ENCODE measurements at regions not wholly inside any gene's neighbourhood (a gene's known extent, or its start where the extent isn't known, plus 50 kb on each side); places are given as distances from the start of the nearest gene placed in this dataset.

DNA sequence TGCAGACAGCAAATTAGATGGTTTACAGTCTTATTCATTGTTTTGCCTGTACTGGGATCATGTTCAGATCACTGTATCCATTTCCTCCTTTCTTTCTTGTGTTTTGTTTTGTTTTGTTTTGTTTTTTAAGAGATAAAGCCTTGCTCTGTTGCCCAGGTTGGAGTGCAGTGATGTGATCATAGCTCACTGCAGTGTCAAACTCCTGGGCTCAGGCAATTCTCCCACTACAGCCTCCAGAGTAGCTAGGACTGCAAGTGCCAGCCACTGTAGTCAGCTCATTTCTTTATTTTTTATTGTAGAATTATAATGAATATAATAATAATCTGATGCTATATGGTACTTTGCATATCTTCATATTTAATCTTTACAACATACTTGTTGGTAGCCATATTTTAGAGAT is 403.7 kb upstream of the B3GALT2 start:
- H3K4me3 ChIP-seq = no peak overlapping the region
- H3K9me3 ChIP-seq (ENCODE audit: low read depth) = no peaks in the 10 kb centered on the region
- DNase-seq (ENCODE audit: low spot score) = no peak
- no peaks in the 10 kb centered on the region for H3K36me3 ChIP-seq (replicated peaks; ENCODE audit: insufficient read depth, low read depth)
- H3K9me2 ChIP-seq (replicated peaks; ENCODE audit: insufficient read depth) = no peaks in the 10 kb centered on the region
- H3K4me1 ChIP-seq (ENCODE audit: insufficient read depth) = peaks cover 8% of the 10 kb centered on the region
- TF ChIP-seq EZH2 (IDR thresholded peaks at IDR 0.05; ENCODE audit: borderline replicate concordance) = no peak
- TF ChIP-seq, protein P1, sequence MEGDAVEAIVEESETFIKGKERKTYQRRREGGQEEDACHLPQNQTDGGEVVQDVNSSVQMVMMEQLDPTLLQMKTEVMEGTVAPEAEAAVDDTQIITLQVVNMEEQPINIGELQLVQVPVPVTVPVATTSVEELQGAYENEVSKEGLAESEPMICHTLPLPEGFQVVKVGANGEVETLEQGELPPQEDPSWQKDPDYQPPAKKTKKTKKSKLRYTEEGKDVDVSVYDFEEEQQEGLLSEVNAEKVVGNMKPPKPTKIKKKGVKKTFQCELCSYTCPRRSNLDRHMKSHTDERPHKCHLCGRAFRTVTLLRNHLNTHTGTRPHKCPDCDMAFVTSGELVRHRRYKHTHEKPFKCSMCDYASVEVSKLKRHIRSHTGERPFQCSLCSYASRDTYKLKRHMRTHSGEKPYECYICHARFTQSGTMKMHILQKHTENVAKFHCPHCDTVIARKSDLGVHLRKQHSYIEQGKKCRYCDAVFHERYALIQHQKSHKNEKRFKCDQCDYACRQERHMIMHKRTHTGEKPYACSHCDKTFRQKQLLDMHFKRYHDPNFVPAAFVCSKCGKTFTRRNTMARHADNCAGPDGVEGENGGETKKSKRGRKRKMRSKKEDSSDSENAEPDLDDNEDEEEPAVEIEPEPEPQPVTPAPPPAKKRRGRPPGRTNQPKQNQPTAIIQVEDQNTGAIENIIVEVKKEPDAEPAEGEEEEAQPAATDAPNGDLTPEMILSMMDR (IDR thresholded peaks at IDR 0.05; ENCODE audit: poor library complexity) = no peak
- TF ChIP-seq EZH2phosphoT487 (IDR thresholded peaks at IDR 0.05; ENCODE audit: low read depth, severe bottlenecking, unreplicated experiment) = no peak
- no peak overlapping the region for H3K4me2 ChIP-seq
- H3K79me2 ChIP-seq = no peaks in the 10 kb centered on the region
- H3K27ac ChIP-seq = no peak overlapping the region
- no peak overlapping the region for H2AFZ ChIP-seq
- no peaks in the 10 kb centered on the region for H3K27me3 ChIP-seq
- no peaks in the 10 kb centered on the region for H4K20me1 ChIP-seq (ENCODE audit: insufficient read depth, poor library complexity, severe bottlenecking)

DNA sequence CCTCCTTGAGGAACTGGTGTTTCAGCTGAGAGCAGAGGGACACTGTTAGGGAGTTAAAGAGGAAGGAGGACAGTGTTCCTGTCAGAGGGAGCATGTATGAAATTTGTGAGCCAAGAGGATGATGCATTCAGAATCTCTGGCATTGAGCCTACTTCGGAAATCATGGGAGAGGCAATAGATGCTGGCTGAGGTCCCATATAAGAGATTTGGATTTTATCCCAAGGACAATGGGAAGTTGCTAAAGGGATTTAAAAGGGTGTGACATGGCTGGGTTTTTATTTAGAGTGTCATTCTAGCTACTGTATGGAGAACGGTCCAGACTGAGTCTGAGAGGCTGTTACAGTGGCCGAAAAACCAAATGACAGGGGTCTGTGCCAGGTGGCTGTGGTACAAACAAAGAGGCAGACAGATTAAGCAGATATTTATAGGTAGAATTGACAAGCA is 403.2 kb upstream of the B3GALT2 start:
- TF ChIP-seq, protein P1 (IDR thresholded peaks at IDR 0.05; ENCODE audit: poor library complexity) = no peak
- no peak for TF ChIP-seq EZH2 (IDR thresholded peaks at IDR 0.05; ENCODE audit: borderline replicate concordance)
- no peak for TF ChIP-seq EZH2phosphoT487 (IDR thresholded peaks at IDR 0.05; ENCODE audit: low read depth, severe bottlenecking, unreplicated experiment)
- Histone ChIP-seq H3K79me2 (no peaks in the 10 kb centered on the region), H3K9me3 (ENCODE audit: low read depth) (no peaks in the 10 kb centered on the region), H4K20me1 (ENCODE audit: insufficient read depth, poor library complexity, severe bottlenecking) (no peaks in the 10 kb centered on the region), H3K4me1 (ENCODE audit: insufficient read depth) (peaks cover 8% of the 10 kb centered on the region), H2AFZ (no peak overlapping the region), H3K36me3 (replicated peaks; ENCODE audit: insufficient read depth, low read depth) (no peaks in the 10 kb centered on the region), H3K27ac (no peak overlapping the region), H3K9me2 (replicated peaks; ENCODE audit: insufficient read depth) (no peaks in the 10 kb centered on the region), H3K4me2 (no peak overlapping the region), H3K27me3 (no peaks in the 10 kb centered on the region), H3K4me3 (no peak overlapping the region)
- no peak for DNase-seq (ENCODE audit: low spot score)
- WGBS (ENCODE audit: low lambda C conversion rate, missing lambda C conversion rate) = 79% methylated on average over 3 of the region's 3 CpGs

DNA sequence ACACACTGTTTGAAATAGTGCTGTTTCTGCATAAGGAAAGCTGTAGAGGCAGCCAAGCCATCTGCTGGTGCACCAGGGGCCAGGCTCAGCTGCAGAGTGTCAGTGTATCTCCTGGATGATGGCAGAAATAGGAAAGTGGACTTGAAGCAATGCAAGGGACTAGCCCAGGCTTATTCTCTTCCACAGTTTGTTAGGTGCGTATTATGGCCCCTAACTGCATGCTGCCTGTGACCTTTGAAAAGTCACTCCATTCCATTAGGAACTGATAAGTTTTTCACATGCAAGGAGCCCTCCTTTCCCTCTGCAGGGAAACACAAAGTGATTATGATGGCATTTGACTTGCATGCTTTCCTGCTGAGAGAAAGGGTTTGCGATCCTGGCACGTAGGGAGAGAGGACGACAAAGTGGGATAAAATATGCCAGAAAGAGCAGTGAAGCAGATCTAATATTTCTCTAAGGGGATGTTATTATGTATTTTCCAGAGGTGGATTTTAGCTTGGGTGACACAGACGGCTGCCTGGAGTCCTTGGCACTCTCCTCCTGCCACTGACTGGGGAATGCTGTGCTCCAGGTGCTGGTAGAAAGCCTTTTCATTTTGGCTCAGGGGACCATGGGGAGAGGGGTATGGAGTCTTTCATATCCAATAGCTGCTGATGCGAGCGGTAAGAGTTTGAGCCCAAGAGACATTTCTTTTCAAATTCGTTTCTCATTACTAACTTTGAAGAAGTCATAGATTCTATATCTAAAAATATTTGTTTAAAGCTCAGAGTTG is 402.1 kb upstream of the B3GALT2 start:
- H3K4me1 ChIP-seq (ENCODE audit: insufficient read depth) = peaks cover 8% of the 10 kb centered on the region
- WGBS (ENCODE audit: low lambda C conversion rate, missing lambda C conversion rate) = 60% methylated on average over 8 of the region's 8 CpGs
- H3K9me3 ChIP-seq (ENCODE audit: low read depth) = no peaks in the 10 kb centered on the region
- no peak overlapping the region for H3K27ac ChIP-seq
- DNase-seq (ENCODE audit: low spot score) = peak; percentile 23
- no peaks in the 10 kb centered on the region for H4K20me1 ChIP-seq (ENCODE audit: insufficient read depth, poor library complexity, severe bottlenecking)
- H2AFZ ChIP-seq = no peak overlapping the region
- H3K9me2 ChIP-seq (replicated peaks; ENCODE audit: insufficient read depth) = no peaks in the 10 kb centered on the region
- TF ChIP-seq EZH2phosphoT487 (IDR thresholded peaks at IDR 0.05; ENCODE audit: low read depth, severe bottlenecking, unreplicated experiment) = no peak
- TF ChIP-seq, protein P1 (IDR thresholded peaks at IDR 0.05; ENCODE audit: poor library complexity) = no peak
- TF ChIP-seq EZH2 (IDR thresholded peaks at IDR 0.05; ENCODE audit: borderline replicate concordance) = no peak
- no peaks in the 10 kb centered on the region for H3K27me3 ChIP-seq
- H3K4me3 ChIP-seq = no peak overlapping the region
- H3K4me2 ChIP-seq = peak overlapping the region; percentile 20
- H3K36me3 ChIP-seq (replicated peaks; ENCODE audit: insufficient read depth, low read depth) = no peaks in the 10 kb centered on the region
- H3K79me2 ChIP-seq = no peaks in the 10 kb centered on the region
